ENCODE measurements at regions not wholly inside any gene's neighbourhood (a gene's known extent, or its start where the extent isn't known, plus 50 kb on each side); places are given as distances from the start of the nearest gene placed in this dataset.

- no peak overlapping the region for H3K4me3 ChIP-seq (ENCODE audit: low read depth, low read length)
- no peak for DNase-seq (ENCODE audit: low read depth)
- no peak for TF ChIP-seq CTCF (IDR thresholded peaks at IDR 0.05; ENCODE audit: low read depth, low read length, missing control alignments)
Measured at GRCh38 chr1:98467586-98467985, 193.9 kb upstream of the SNX7 start.

GRCh38 chr1:98467122-98467521 is 194.4 kb upstream of the SNX7 start:
- no peak for TF ChIP-seq CTCF (IDR thresholded peaks at IDR 0.05; ENCODE audit: low read depth, low read length, missing control alignments)
- H3K4me3 ChIP-seq (ENCODE audit: low read depth, low read length) = no peak overlapping the region
- no peak for DNase-seq (ENCODE audit: low read depth)

GRCh38 chr1:98461873-98462385 is 199.6 kb upstream of the SNX7 start:
- TF ChIP-seq CTCF (IDR thresholded peaks at IDR 0.05; ENCODE audit: low read depth, low read length, missing control alignments) = no peak
- no peak overlapping the region for H3K4me3 ChIP-seq (ENCODE audit: low read depth, low read length)
- DNase-seq (ENCODE audit: low read depth) = no peak

- DNase-seq (ENCODE audit: low read depth) = no peak
- no peak for TF ChIP-seq CTCF (IDR thresholded peaks at IDR 0.05; ENCODE audit: low read depth, low read length, missing control alignments)
- H3K4me3 ChIP-seq (ENCODE audit: low read depth, low read length) = no peak overlapping the region
Measured at GRCh38 chr1:98460136-98460535, 201.4 kb upstream of the SNX7 start.

GRCh38 chr1:98459486-98459870 is 202.0 kb upstream of the SNX7 start:
- no peak for DNase-seq (ENCODE audit: low read depth)
- TF ChIP-seq CTCF (IDR thresholded peaks at IDR 0.05; ENCODE audit: low read depth, low read length, missing control alignments) = no peak
- no peak overlapping the region for H3K4me3 ChIP-seq (ENCODE audit: low read depth, low read length)

GRCh38 chr1:98458511-98459485 is 202.7 kb upstream of the SNX7 start:
- DNase-seq (ENCODE audit: low read depth) = no peak
- H3K4me3 ChIP-seq (ENCODE audit: low read depth, low read length) = no peak overlapping the region
- no peak for TF ChIP-seq CTCF (IDR thresholded peaks at IDR 0.05; ENCODE audit: low read depth, low read length, missing control alignments)

Measured in GM12864 (cell line).